AG08396 (cell line): ENCODE measurements at regions not wholly inside any gene's neighbourhood (a gene's known extent, or its start where the extent isn't known, plus 50 kb on each side); places are given as distances from the start of the nearest gene placed in this dataset.
"Not testable (repeated sequence)": the region's sequence is repeated elsewhere in the genome, so short reads cannot be mapped to it uniquely, and the experiment has no call there.

ENCODE experiments used
- DNase-seq: peaks from one replicate; pipeline ENCODE4 v3.0.0; 2012; ENCODE audit warnings: low spot score, mixed read lengths

DNA sequence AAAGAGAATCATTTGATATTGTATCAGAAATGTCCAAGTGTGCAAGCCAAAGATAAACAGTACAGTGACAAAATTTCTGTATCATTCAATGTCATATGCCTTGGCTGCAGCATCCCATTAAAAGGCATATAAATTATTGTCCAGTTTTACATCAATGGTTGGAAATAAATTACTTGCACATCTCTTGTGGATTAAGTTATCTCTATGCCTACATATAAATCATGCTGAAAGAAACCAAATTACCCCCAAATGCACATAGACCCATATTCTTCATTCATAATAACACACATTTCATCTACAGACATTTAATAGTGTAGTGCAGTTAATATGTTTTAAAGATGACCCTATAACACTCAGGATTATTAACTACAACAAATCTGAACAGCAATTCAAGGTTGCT is 1415.7 kb upstream of the PCDH9 start:
- DNase-seq, result no peak

GRCh38 chr13:68644611-68645010 is 1414.5 kb upstream of the PCDH9 start:
- DNase-seq, result no peak

GRCh38 chr13:68636784-68637183 is 1406.6 kb upstream of the PCDH9 start:
- no peak for DNase-seq

- DNase-seq, result no peak
These were observed 1398.9 kb upstream of the PCDH9 start for GRCh38 chr13:68628994-68629393.

DNA sequence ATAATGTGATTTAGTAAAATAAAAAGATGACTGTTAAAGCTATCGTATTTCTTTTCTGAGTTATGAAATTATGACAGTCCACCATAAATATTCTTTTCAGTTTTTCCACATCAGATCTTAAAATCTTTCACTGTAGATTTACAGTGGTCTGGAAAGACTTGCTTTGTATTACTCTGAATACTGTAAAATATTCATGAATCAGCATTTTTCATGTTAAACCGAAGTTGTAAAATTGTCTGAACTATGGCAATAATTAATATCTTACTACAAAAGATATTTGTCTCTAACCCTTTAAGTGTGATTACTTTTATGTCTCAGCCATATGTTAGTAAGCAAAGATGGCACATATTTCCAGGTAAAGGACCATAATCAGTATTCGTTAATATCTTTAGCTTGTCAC is 1397.2 kb upstream of the PCDH9 start:
- no peak for DNase-seq

- DNase-seq, result no peak
These were observed 1386.6 kb upstream of the PCDH9 start for GRCh38 chr13:68616600-68617222.

DNA sequence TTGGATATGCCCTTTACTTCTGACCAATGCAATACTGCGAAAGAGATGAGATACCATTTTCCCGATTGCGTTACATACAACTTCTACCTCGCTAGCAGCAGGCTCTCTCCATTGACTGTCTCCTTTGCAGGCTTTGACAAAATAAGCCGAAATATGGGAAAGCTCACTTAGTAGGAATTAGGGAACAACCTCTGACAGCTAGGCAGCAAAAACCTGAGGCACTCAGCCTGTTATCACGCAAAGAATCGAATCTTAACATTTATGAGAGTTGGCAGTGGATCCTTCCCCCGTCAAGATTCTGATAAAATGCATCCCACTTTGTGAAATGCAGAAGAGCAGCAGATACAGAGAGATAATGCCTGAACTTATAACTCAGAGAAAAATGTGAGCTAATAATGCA is 1379.5 kb upstream of the PCDH9 start:
- DNase-seq, result no peak

DNA sequence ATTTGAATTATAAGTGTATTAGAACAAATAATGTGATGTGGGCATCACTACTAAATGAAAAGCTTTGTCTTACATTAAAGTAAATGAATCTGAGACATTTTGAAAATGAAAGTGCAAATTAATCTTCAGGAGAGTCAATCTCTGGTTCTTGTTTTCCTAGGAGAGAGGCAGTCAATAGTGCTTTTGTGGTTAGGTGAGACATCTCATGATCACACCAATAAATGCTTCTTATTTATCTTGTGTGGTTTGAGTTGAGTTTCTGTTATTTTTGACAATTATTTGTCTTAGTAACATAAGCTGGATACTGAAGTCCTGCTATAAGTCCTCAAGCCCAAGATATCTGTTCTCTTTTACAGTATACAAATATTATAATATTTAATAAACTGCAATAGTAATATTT is 1378.0 kb upstream of the PCDH9 start:
- DNase-seq, result no peak

- no peak for DNase-seq
These were observed 1367.5 kb upstream of the PCDH9 start for GRCh38 chr13:68597641-68598040.

GRCh38 chr13:68588623-68589022 is 1358.5 kb upstream of the PCDH9 start:
- DNase-seq, result no peak

DNA sequence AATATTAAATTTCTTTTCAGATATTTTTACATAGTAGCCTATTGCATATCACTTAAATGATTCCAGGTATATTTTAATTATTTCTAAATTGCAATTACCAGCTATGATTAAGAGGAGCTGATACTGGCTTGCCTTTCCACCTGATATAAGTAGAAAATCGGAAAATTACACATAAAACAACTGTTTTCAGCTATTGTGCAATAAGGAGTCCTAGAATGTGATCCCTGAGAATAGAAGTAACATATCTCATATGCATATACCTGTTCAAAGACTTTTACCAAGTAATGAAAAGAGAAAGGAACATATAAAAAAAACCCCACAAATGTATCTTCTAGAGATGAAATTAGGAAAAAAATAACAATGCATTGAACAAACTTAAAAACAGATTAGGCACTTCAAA is 1354.6 kb upstream of the PCDH9 start:
- no peak for DNase-seq

GRCh38 chr13:68574053-68574452 is 1343.9 kb upstream of the PCDH9 start:
- no peak for DNase-seq

DNA sequence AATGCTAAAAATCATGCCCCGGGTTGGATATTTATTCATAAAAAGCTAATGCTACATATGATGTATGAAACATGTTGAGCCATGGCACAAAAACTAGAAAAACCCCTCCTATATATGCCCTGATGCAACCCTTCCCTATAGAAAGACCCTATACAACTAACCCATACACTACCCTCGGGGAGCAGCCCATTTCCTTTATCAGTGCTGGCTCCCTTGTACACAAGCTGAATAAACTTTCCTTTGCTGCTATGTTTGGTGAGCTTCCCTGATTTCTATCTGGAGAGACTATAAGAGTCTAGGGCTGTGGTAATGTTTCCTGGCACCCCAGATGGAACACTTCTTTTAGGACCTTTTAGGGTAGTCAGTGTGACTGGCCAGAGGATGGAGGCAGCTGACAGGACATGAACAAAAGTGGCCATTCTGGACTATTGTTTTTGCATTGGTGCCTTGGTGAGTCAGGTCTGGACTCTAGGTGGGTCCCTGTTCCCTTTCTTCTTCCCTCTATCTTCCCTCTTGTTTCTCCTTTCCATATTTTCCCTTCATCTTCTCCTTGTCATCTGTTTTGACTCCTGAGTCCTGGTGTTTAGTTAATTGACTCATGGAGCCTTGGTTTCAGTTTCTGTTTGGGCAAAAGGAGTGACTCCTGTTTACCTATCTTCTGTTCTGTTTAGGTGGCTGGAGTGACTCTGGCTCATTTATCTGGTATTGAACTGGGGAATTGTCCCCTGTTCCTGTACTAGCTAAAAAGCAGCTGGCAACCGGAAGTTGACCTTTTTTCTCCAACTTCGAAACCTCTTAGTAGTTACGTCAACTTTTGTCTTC is 1321.8 kb upstream of the PCDH9 start:
- no peak for DNase-seq

DNA sequence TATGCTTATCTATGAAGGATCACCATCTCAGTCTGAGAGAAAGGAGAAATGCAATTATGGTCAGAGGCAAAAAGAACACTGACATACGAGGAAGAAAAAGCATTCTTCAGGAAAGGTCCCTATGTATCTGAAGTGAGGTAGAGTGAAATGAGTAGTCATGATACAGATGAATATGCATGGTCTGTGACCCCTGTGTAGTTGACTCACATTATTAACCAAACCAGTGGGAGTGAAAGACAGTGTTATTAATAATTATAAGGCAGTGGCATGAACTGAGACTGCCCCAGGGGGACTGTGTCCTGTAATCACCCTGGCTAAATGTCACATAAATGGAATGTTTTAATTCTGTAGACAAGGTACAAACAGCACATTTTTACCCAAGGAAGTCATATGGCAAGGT is 1320.2 kb upstream of the PCDH9 start:
- DNase-seq, result no peak

DNA sequence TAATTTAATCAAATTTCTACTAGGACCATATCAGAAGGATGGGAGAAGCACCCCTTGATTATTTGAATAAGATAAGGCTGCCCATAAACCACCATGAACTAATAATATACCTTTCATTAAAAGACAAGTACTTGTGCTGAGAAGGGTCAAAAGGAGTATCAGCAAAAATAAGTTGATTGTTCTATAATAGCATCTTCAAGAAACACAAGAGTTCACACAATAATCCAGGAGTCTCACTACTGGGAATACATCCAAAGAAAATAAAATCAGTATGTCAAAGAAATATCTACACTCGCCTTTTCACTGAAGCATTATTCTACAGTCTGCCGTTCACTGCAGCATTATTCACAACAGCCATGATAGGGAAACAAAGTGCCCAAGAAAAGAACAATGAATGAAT is 1310.1 kb upstream of the PCDH9 start:
- no peak for DNase-seq

- no peak for DNase-seq
These were observed 1305.2 kb upstream of the PCDH9 start for GRCh38 chr13:68535329-68535728.

DNA sequence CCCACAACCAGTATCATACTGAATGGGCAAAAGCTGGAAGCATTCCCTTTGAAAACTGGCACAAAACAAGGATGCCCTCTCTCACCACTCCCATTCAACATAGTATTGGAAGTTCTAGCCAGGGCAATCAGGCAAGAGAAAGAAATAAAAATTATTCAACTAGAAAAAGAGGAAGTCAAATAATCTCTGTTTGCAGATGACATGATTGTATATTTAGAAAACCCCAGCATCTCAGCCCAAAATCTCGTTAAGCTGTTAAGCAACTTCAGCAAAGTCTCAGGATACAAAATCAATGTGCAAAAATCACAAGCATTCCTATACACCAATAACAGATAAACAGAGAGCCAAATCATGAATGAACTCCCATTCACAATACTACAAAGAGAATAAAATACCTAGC is 1297.0 kb upstream of the PCDH9 start:
- DNase-seq, result not testable (repeated sequence)

- no peak for DNase-seq
These were observed 1293.8 kb upstream of the PCDH9 start for GRCh38 chr13:68523838-68524424.

GRCh38 chr13:68522184-68522583 is 1292.0 kb upstream of the PCDH9 start:
- DNase-seq, result no peak

DNA sequence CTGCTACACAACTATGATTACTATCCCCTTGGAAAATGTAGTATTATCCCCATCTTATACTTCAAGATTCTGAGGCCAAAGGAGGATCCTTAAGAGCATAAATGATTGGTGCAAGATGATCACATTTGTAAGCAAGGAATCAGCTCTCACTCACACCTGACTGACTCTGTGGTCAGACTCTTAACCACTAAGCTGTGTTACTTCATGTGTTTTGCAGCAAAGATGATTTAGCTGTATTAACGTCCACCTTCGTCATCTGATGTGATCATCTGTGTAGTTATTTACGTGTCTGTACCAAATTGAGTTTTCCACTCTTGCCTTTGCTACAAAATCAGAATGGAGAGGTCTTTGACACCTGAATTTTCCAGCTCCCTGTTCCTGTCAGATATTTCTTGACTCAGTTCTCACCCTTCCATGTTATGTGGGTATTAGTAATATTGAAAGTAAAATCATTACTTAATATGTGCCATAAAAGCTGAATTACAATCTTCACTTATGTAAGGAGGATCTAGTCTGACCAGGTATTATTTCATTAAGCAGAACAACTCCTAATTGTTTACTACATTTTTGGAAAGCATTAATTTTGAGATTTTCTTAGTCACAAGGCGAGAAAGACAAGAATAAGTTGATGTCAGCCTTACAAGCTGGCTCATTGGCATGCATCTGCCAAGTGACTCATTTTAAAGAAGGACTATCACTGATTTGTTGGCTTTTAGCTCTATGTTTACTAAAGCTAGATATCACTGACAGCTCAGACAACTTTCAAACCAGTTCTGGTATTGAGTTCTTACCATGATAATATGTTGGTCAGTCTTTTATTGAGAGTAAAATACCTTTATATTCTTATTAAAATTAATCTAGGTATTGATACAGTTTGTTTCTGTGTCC is 1279.8 kb upstream of the PCDH9 start:
- no peak for DNase-seq

GRCh38 chr13:68506888-68507551 is 1276.9 kb upstream of the PCDH9 start:
- no peak for DNase-seq

GRCh38 chr13:68490594-68490993 is 1260.5 kb upstream of the PCDH9 start:
- DNase-seq, result no peak
